PC-9 (cell line): ENCODE measurements at regions not wholly inside any gene's neighbourhood (a gene's known extent, or its start where the extent isn't known, plus 50 kb on each side); places are given as distances from the start of the nearest gene placed in this dataset.

Experiments used
- BruUV-seq: library from RNA; stranded (reverse); fragments of 400-500 nt; replicated peaks from 2 replicates; lab custom pipeline; 2021; lab: Mats Ljungman, UMichigan
- CTCF ChIA-PET: fragments of 300-600 bp; sonication (Branson Sonifier 250); formaldehyde crosslinking; loops from one replicate; lab custom pipeline; 2022; ENCODE audit warnings: antibody characterized with exemption; lab: Charles Lee
- POLR2A ChIA-PET: fragments of 300-600 bp; sonication (Branson Sonifier 250); formaldehyde crosslinking; loops from one replicate; lab custom pipeline; 2022; ENCODE audit warnings: antibody characterized with exemption; ENCODE audit not compliant: unreplicated experiment; lab: Charles Lee
- DNase-seq, 2 experiments: peaks; one replicate each; pipeline versions ENCODE4 v3.0.0 to v3.0.0-alpha.2; 2015 to 2022; ENCODE audit warnings: mixed read lengths in 1 of 2
- H2AFZ ChIP-seq: fragments of 200-600 bp; sonication (generic); 2 replicates; pipeline ENCODE4 v1.8.1; 2017; ENCODE audit warnings: antibody characterized with exemption
- H3F3A ChIP-seq: fragments of 200-600 bp; sonication (generic); 2 replicates; pipeline ENCODE4 v1.8.1; 2017; ENCODE audit warnings: antibody characterized with exemption, mild to moderate bottlenecking, low read depth; ENCODE audit not compliant: insufficient read depth
- H3K27ac ChIP-seq: fragments of 200-600 bp; sonication (generic); 2 replicates; pipeline ENCODE4 v1.6.1; 2016; ENCODE audit warnings: mixed run types
- H3K27me3 ChIP-seq: fragments of 200-600 bp; sonication (generic); 2 replicates; pipeline ENCODE4 v1.6.1; 2016; ENCODE audit warnings: low read depth, mixed run types; ENCODE audit not compliant: insufficient read depth
- H3K36me3 ChIP-seq: fragments of 200-600 bp; sonication (generic); 2 replicates; pipeline ENCODE4 v1.6.1; 2016; ENCODE audit warnings: low read depth, mixed run types
- H3K4me1 ChIP-seq: fragments of 200-600 bp; sonication (generic); replicated peaks from 2 replicates; pipeline ENCODE4 v1.6.1; 2016; ENCODE audit warnings: mixed run types; ENCODE audit not compliant: insufficient read depth
- H3K4me2 ChIP-seq: fragments of 200-600 bp; sonication (generic); 2 replicates; pipeline ENCODE4 v1.6.1; 2017; ENCODE audit warnings: mixed run types
- H3K4me3 ChIP-seq: fragments of 200-600 bp; sonication (generic); 2 replicates; pipeline ENCODE4 v1.6.1; 2016; ENCODE audit warnings: mixed run types
- H3K79me2 ChIP-seq: fragments of 200-600 bp; sonication (generic); 2 replicates; pipeline ENCODE4 v1.6.1; 2017; ENCODE audit warnings: low read depth, mixed run types
- H3K9me2 ChIP-seq: fragments of 200-600 bp; sonication (generic); 2 replicates; pipeline ENCODE4 v1.8.1; 2017; ENCODE audit warnings: mild to moderate bottlenecking; ENCODE audit not compliant: insufficient read depth
- H3K9me3 ChIP-seq: fragments of 200-600 bp; sonication (generic); 2 replicates; pipeline ENCODE4 v1.8.1; 2016; ENCODE audit warnings: low read depth; ENCODE audit not compliant: insufficient read depth
- H4K20me1 ChIP-seq: fragments of 200-600 bp; sonication (generic); 2 replicates; pipeline ENCODE4 v1.8.1; 2017; ENCODE audit not compliant: insufficient read depth
- CTCF ChIP-seq: fragments of 200-600 bp; sonication (generic); conservative IDR thresholded peaks from 2 replicates; pipeline ENCODE4 v1.6.1; 2017; ENCODE audit warnings: mixed run types, antibody characterized with exemption, mild to moderate bottlenecking, moderate library complexity
- EZH2 ChIP-seq: fragments of 200-600 bp; sonication (generic); IDR thresholded peaks from 2 replicates; pipeline ENCODE4 v1.8.0; 2017; ENCODE audit warnings: antibody characterized with exemption, low read depth
- intact Hi-C: fragments of 100-400 bp; cut with micrococcal nuclease; formaldehyde crosslinking; loops from one replicate; pipeline ENCODE4 v1.10.0; 2022; ENCODE audit not compliant: unreplicated experiment

GRCh38 chr1:36739703-36740289 is 257.1 kb upstream of the CSF3R start:
- no TSS peak for BruUV-seq
- DNase-seq = no peak
- no peaks in the 10 kb centered on the region for H3K79me2 ChIP-seq
- POLR2A ChIA-PET = no interaction called here
- peaks cover 37% of the 10 kb centered on the region for H3K27me3 ChIP-seq
- H2AFZ ChIP-seq = no peak overlapping the region
- H3K4me2 ChIP-seq = no peak overlapping the region
- H3K4me3 ChIP-seq = no peak overlapping the region
- H4K20me1 ChIP-seq = no peaks in the 10 kb centered on the region
- CTCF ChIA-PET = no interaction called here
- no peak overlapping the region for H3K27ac ChIP-seq
- intact Hi-C loops = no loop called here
- no peaks in the 10 kb centered on the region for H3K9me3 ChIP-seq
- H3F3A ChIP-seq = no peaks in the 10 kb centered on the region
- no peaks in the 10 kb centered on the region for H3K4me1 ChIP-seq
- TF ChIP-seq EZH2 (no peak), CTCF (no peak)
- no peaks in the 10 kb centered on the region for H3K36me3 ChIP-seq
- no peaks in the 10 kb centered on the region for H3K9me2 ChIP-seq

GRCh38 chr1:36738245-36738644 is 255.5 kb upstream of the CSF3R start:
- Histone ChIP-seq H4K20me1 (no peaks in the 10 kb centered on the region), H3K27ac (no peak overlapping the region), H3K4me2 (no peak overlapping the region), H3K27me3 (peaks cover 38% of the 10 kb centered on the region), H3K9me3 (no peaks in the 10 kb centered on the region), H3K4me1 (no peaks in the 10 kb centered on the region), H3K36me3 (no peaks in the 10 kb centered on the region), H3K79me2 (no peaks in the 10 kb centered on the region), H2AFZ (no peak overlapping the region), H3F3A (no peaks in the 10 kb centered on the region), H3K4me3 (no peak overlapping the region), H3K9me2 (no peaks in the 10 kb centered on the region)
- POLR2A ChIA-PET = no interaction called here
- no TSS peak for BruUV-seq
- CTCF ChIA-PET = no interaction called here
- intact Hi-C loops = no loop called here
- no peak for DNase-seq
- TF ChIP-seq EZH2 (no peak), CTCF (no peak)

GRCh38 chr1:36737767-36738166 is 255.1 kb upstream of the CSF3R start:
- no peak for DNase-seq
- Histone ChIP-seq H3F3A (no peaks in the 10 kb centered on the region), H3K79me2 (no peaks in the 10 kb centered on the region), H3K4me2 (no peak overlapping the region), H3K36me3 (no peaks in the 10 kb centered on the region), H3K27ac (no peak overlapping the region), H3K9me3 (no peaks in the 10 kb centered on the region), H3K4me1 (no peaks in the 10 kb centered on the region), H4K20me1 (no peaks in the 10 kb centered on the region), H3K27me3 (peaks cover 38% of the 10 kb centered on the region), H3K9me2 (no peaks in the 10 kb centered on the region), H2AFZ (no peak overlapping the region), H3K4me3 (no peak overlapping the region)
- intact Hi-C loops = no loop called here
- ChIA-PET CTCF (no interaction called here), POLR2A (no interaction called here)
- TF ChIP-seq CTCF (no peak), EZH2 (no peak)
- BruUV-seq = no TSS peak
